H1 (cell line): ENCODE measurements at regions not wholly inside any gene's neighbourhood (a gene's known extent, or its start where the extent isn't known, plus 50 kb on each side); places are given as distances from the start of the nearest gene placed in this dataset.

Source experiments
- GTF2F1 ChIP-seq: IDR thresholded peaks from 2 replicates; pipeline ENCODE4 v1.6.1; 2012; ENCODE audit warnings: low read depth, low read length, improper control_type of control experiment, borderline replicate concordance
- KDM4A ChIP-seq: IDR thresholded peaks from one replicate; pipeline ENCODE4 v1.7.1; 2012; ENCODE audit warnings: low read depth, mild to moderate bottlenecking, moderate library complexity, low read length, inconsistent platforms; ENCODE audit not compliant: severe bottlenecking
- SUZ12 ChIP-seq: fragments of 200-600 bp; sonication (generic); IDR thresholded peaks from 2 replicates; pipeline ENCODE4 v1.6.1; 2012; ENCODE audit warnings: mild to moderate bottlenecking, inconsistent platforms, low read length, moderate library complexity, mixed read lengths
- TF ChIP-seq, protein P1 (sequence below): fragments of 300-600 bp; sonication (generic); IDR thresholded peaks from 2 replicates; pipeline ENCODE4 v1.7.1; 2012; ENCODE audit warnings: low read length, moderate library complexity, mild to moderate bottlenecking, inconsistent platforms; ENCODE audit not compliant: insufficient replicate concordance

DNA sequence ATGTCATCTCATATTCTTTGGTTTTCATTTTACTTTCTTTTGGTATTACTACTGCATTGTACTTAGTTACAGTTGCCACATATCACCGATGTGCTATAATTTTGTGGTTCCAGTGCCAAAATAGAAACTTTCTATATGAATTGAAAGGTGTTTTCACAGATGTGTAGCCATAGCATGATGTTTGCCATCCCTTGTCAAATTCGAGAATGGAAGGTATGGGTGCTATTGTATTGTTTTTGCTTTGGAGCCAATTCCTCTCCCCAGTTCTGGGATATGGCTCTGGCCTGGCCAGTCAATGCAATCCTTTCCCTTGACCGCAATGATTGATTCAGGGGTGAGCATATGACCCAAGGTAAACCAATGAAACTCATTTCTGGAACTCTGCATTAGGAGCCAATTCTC, 86.2 kb upstream of the RPS6KA3 start (continued):
- TF ChIP-seq GTF2F1 (no peak), KDM4A (no peak), SUZ12 (no peak)
- TF ChIP-seq, protein P1, sequence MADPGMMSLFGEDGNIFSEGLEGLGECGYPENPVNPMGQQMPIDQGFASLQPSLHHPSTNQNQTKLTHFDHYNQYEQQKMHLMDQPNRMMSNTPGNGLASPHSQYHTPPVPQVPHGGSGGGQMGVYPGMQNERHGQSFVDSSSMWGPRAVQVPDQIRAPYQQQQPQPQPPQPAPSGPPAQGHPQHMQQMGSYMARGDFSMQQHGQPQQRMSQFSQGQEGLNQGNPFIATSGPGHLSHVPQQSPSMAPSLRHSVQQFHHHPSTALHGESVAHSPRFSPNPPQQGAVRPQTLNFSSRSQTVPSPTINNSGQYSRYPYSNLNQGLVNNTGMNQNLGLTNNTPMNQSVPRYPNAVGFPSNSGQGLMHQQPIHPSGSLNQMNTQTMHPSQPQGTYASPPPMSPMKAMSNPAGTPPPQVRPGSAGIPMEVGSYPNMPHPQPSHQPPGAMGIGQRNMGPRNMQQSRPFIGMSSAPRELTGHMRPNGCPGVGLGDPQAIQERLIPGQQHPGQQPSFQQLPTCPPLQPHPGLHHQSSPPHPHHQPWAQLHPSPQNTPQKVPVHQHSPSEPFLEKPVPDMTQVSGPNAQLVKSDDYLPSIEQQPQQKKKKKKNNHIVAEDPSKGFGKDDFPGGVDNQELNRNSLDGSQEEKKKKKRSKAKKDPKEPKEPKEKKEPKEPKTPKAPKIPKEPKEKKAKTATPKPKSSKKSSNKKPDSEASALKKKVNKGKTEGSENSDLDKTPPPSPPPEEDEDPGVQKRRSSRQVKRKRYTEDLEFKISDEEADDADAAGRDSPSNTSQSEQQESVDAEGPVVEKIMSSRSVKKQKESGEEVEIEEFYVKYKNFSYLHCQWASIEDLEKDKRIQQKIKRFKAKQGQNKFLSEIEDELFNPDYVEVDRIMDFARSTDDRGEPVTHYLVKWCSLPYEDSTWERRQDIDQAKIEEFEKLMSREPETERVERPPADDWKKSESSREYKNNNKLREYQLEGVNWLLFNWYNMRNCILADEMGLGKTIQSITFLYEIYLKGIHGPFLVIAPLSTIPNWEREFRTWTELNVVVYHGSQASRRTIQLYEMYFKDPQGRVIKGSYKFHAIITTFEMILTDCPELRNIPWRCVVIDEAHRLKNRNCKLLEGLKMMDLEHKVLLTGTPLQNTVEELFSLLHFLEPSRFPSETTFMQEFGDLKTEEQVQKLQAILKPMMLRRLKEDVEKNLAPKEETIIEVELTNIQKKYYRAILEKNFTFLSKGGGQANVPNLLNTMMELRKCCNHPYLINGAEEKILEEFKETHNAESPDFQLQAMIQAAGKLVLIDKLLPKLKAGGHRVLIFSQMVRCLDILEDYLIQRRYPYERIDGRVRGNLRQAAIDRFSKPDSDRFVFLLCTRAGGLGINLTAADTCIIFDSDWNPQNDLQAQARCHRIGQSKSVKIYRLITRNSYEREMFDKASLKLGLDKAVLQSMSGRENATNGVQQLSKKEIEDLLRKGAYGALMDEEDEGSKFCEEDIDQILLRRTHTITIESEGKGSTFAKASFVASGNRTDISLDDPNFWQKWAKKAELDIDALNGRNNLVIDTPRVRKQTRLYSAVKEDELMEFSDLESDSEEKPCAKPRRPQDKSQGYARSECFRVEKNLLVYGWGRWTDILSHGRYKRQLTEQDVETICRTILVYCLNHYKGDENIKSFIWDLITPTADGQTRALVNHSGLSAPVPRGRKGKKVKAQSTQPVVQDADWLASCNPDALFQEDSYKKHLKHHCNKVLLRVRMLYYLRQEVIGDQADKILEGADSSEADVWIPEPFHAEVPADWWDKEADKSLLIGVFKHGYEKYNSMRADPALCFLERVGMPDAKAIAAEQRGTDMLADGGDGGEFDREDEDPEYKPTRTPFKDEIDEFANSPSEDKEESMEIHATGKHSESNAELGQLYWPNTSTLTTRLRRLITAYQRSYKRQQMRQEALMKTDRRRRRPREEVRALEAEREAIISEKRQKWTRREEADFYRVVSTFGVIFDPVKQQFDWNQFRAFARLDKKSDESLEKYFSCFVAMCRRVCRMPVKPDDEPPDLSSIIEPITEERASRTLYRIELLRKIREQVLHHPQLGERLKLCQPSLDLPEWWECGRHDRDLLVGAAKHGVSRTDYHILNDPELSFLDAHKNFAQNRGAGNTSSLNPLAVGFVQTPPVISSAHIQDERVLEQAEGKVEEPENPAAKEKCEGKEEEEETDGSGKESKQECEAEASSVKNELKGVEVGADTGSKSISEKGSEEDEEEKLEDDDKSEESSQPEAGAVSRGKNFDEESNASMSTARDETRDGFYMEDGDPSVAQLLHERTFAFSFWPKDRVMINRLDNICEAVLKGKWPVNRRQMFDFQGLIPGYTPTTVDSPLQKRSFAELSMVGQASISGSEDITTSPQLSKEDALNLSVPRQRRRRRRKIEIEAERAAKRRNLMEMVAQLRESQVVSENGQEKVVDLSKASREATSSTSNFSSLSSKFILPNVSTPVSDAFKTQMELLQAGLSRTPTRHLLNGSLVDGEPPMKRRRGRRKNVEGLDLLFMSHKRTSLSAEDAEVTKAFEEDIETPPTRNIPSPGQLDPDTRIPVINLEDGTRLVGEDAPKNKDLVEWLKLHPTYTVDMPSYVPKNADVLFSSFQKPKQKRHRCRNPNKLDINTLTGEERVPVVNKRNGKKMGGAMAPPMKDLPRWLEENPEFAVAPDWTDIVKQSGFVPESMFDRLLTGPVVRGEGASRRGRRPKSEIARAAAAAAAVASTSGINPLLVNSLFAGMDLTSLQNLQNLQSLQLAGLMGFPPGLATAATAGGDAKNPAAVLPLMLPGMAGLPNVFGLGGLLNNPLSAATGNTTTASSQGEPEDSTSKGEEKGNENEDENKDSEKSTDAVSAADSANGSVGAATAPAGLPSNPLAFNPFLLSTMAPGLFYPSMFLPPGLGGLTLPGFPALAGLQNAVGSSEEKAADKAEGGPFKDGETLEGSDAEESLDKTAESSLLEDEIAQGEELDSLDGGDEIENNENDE: no peak
